DND-41 (cell line): ENCODE measurements at regions not wholly inside any gene's neighbourhood (a gene's known extent, or its start where the extent isn't known, plus 50 kb on each side); places are given as distances from the start of the nearest gene placed in this dataset.
"Not testable (repeated sequence)": the region's sequence is repeated elsewhere in the genome, so short reads cannot be mapped to it uniquely, and the experiment has no call there.

Experiments
- ATAC-seq: fragments of 200-7000 bp; cut with Tn5 transposase; 3 replicates; pipeline ENCODE4 v1.9.1; 2021; ENCODE audit warnings: low read depth; ENCODE audit not compliant: insufficient read depth
- DNase-seq: peaks from one replicate; pipeline ENCODE4 v3.0.0-alpha.2; 2020
- H2AFZ ChIP-seq: 2 replicates; pipeline ENCODE4 v1.6.0; 2012; ENCODE audit warnings: low read depth, low read length
- H3K27ac ChIP-seq: 2 replicates; pipeline ENCODE4 v1.5.1; 2012; ENCODE audit warnings: low read length, inconsistent platforms
- H3K27me3 ChIP-seq: fragments of 200-600 bp; sonication (generic); 2 replicates; pipeline ENCODE4 v1.6.0; 2012; ENCODE audit warnings: low read length, mild to moderate bottlenecking, inconsistent platforms; ENCODE audit not compliant: insufficient read depth, poor library complexity
- H3K36me3 ChIP-seq: 2 replicates; pipeline ENCODE4 v1.5.1; 2012; ENCODE audit warnings: low read length, inconsistent platforms; ENCODE audit not compliant: insufficient read depth
- H3K4me1 ChIP-seq: 2 replicates; pipeline ENCODE4 v1.5.1; 2012; ENCODE audit warnings: mild to moderate bottlenecking, low read length; ENCODE audit not compliant: insufficient read depth
- H3K4me2 ChIP-seq: 2 replicates; pipeline ENCODE4 v1.6.0; 2012; ENCODE audit warnings: mild to moderate bottlenecking, moderate library complexity, low read length, inconsistent platforms; ENCODE audit not compliant: insufficient read depth
- H3K4me3 ChIP-seq, 2 experiments: fragments of 200-600 bp in 1 of 2; shearing (Covaris generic) in 1 of 2; 2 replicates each; pipeline ENCODE4 v1.5.1; 2012 to 2016; ENCODE audit warnings: inconsistent platforms in 2 of 2, low read length in 2 of 2, mild to moderate bottlenecking in 2 of 2, low read depth in 1 of 2, moderate library complexity in 1 of 2
- H3K79me2 ChIP-seq: 2 replicates; pipeline ENCODE4 v1.6.0; 2012; ENCODE audit warnings: low read length, inconsistent platforms; ENCODE audit not compliant: insufficient read depth
- H3K9ac ChIP-seq: 2 replicates; pipeline ENCODE4 v1.6.0; 2012; ENCODE audit warnings: low read depth, mild to moderate bottlenecking, inconsistent platforms, low read length, moderate library complexity
- H3K9me3 ChIP-seq: 2 replicates; pipeline ENCODE4 v1.5.1; 2012; ENCODE audit warnings: low read length, moderate library complexity, mild to moderate bottlenecking, inconsistent platforms; ENCODE audit not compliant: insufficient read depth, severe bottlenecking
- H4K20me1 ChIP-seq: 2 replicates; pipeline ENCODE4 v1.6.0; 2012; ENCODE audit warnings: low read length; ENCODE audit not compliant: insufficient read depth
- EZH2 ChIP-seq: IDR thresholded peaks from 3 replicates; pipeline ENCODE4 v1.6.1; 2012; ENCODE audit warnings: borderline replicate concordance, low read depth, mild to moderate bottlenecking, moderate library complexity, low read length, inconsistent platforms; ENCODE audit not compliant: severe bottlenecking
- TF ChIP-seq, protein P1 (sequence below): IDR thresholded peaks from 2 replicates; pipeline ENCODE4 v1.5.1; 2012; ENCODE audit warnings: borderline replicate concordance, low read length, moderate library complexity, mild to moderate bottlenecking; ENCODE audit not compliant: poor library complexity, severe bottlenecking; ENCODE audit errors: extremely low read depth

DNA sequence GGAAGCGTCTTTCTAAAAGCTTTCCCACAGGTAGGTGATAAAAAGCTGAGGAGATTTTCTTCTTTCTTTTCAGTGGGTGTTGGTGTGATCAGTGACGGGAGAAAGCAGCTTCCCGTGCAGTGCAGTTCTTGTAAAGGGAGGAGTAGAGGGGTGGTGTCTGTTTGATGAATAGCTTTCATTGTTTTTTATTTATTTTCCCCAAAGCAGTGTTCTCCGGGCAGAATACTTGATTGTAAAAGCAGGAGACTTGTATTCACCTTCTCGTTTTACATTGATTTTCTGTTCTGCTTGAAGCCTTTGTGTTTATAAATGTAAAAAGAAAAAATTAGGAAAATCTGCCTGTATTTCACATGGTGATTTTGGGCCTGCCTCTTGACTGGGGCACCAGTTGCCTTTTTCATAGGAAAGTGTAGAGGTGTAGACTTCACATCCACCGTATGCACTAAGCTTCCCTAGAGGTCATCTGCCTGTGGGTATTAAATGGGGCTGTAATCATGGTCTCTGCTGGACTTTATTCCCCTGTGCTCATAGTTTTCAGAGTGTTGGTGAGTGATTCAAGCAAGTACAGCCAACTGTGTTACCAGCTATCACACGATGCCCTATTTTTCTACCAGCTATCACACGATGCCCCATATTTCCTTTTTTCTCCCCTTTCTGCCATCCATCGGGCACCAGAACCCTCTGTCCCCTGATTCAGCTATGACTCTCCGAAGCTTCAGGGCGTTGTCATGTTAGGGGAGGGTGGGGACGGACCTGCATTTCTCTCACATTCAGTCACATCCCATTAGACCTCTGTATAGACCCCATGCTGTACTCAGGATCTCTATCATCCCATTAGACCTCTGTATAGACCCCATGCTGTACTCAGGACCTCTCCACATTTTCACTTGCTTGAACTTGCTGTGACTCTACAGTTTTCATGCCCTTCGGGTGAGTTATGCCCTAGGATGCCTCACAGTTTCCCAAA is 526.5 kb downstream of the TRIML1 start:
- H3K79me2 ChIP-seq = no peaks in the 10 kb centered on the region
- no peaks in the 10 kb centered on the region for H4K20me1 ChIP-seq
- no peak overlapping the region for H3K4me3 ChIP-seq
- H3K36me3 ChIP-seq = no peaks in the 10 kb centered on the region
- no peak overlapping the region for H2AFZ ChIP-seq
- no peaks in the 10 kb centered on the region for H3K27me3 ChIP-seq
- H3K9ac ChIP-seq = no peak overlapping the region
- no peaks in the 10 kb centered on the region for H3K4me1 ChIP-seq
- DNase-seq = no peak
- no peak for ATAC-seq
- H3K4me2 ChIP-seq = no peak overlapping the region
- H3K27ac ChIP-seq = no peak overlapping the region
- TF ChIP-seq, protein P1, sequence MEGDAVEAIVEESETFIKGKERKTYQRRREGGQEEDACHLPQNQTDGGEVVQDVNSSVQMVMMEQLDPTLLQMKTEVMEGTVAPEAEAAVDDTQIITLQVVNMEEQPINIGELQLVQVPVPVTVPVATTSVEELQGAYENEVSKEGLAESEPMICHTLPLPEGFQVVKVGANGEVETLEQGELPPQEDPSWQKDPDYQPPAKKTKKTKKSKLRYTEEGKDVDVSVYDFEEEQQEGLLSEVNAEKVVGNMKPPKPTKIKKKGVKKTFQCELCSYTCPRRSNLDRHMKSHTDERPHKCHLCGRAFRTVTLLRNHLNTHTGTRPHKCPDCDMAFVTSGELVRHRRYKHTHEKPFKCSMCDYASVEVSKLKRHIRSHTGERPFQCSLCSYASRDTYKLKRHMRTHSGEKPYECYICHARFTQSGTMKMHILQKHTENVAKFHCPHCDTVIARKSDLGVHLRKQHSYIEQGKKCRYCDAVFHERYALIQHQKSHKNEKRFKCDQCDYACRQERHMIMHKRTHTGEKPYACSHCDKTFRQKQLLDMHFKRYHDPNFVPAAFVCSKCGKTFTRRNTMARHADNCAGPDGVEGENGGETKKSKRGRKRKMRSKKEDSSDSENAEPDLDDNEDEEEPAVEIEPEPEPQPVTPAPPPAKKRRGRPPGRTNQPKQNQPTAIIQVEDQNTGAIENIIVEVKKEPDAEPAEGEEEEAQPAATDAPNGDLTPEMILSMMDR = no peak
- no peak for TF ChIP-seq EZH2
- no peaks in the 10 kb centered on the region for H3K9me3 ChIP-seq

DNA sequence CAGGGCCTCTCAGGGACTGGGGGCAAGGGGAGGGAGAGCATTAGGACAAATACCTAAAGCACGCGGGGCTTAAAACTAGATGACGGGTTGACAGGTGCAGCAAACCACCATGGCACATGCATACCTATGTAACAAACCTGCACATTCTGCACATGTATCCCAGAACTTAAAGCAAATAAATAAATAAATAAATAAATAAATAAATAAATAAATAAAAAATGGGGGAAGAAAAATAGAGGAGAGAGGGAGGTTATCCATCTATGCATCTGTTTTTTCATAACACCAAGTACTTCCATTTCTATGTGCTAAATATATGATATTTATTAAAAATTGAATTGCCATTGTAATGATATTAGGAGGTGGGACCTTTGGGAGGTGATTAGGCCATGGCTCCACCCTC is 539.5 kb downstream of the TRIML1 start:
- not testable (repeated sequence) for H3K27ac ChIP-seq, H3K4me2 ChIP-seq, H3K4me1 ChIP-seq, ATAC-seq, H4K20me1 ChIP-seq, H3K79me2 ChIP-seq, DNase-seq, H3K9ac ChIP-seq, H3K36me3 ChIP-seq, H3K9me3 ChIP-seq, H3K4me3 ChIP-seq, H3K27me3 ChIP-seq, H2AFZ ChIP-seq

DNA sequence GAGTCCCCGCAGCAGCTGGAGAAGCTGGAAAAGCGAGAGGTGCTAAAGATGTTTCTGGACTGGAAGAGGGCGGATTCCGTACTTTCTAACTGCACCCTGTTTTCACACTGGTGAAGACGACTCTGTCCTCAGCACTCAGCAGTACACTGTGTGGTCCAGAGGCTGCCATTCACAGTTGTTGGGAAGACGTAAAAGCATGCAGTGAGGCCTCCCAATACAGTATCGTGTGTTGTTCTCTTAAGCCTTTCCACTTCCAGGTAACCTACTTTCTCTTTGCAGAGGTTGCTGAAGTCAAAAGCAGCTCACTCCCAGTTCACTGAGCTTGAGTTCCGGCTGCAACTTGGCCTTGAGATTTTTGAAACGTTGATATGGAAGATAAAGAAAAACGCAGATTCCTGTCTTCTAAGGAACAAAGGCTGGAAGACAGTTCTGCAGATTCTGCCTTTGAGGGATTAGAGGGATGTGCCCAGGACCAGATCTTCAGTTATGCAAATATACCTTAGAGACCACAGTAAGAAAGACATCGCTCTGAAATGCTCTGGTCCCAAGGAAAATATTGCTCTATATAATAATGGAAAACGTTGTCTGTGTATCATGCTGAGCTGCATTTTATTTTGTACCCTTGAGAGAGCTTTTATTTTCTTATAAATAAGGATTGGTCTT is 540.9 kb downstream of the TRIML1 start:
- TF ChIP-seq EZH2 = no peak
- TF ChIP-seq, protein P1 = no peak
- Histone ChIP-seq H3K27me3 (no peaks in the 10 kb centered on the region), H3K36me3 (no peaks in the 10 kb centered on the region), H3K9ac (no peak overlapping the region), H4K20me1 (no peaks in the 10 kb centered on the region), H3K4me3 (no peak overlapping the region), H3K79me2 (no peaks in the 10 kb centered on the region), H3K27ac (no peak overlapping the region), H3K4me2 (no peak overlapping the region), H3K4me1 (no peaks in the 10 kb centered on the region), H3K9me3 (no peaks in the 10 kb centered on the region), H2AFZ (no peak overlapping the region)
- DNase-seq (no peak), ATAC-seq (no peak)

DNA sequence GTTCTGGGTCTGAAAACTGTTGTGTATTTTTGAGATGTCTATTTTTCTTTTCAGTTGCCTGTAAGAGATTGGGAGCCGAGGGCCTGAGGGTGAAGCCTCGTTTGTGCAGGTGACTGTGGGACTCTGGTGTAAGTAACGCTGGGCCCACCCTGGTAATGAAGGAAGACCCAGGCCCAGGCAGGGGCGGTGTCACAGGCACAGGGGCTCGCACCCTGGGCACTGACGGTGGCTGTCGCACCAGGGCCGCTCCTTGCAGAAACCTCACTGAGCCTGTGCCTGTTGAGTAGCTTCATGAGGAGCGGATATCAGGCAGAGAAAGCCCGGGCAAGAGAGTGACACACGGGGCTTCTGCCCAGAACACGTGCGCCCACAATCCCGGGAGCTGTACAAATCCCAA is 541.4 kb downstream of the TRIML1 start:
- no peak overlapping the region for H2AFZ ChIP-seq

More for the DNA sequence above, 541.4 kb downstream of the TRIML1 start:
- no peaks in the 10 kb centered on the region for H3K79me2 ChIP-seq
- H3K27ac ChIP-seq = no peak overlapping the region
- ATAC-seq (no peak), DNase-seq (no peak)
- TF ChIP-seq EZH2 = no peak
- TF ChIP-seq, protein P1 = no peak
- H3K27me3 ChIP-seq = no peaks in the 10 kb centered on the region
- no peak overlapping the region for H3K4me2 ChIP-seq
- H4K20me1 ChIP-seq = no peaks in the 10 kb centered on the region
- no peaks in the 10 kb centered on the region for H3K4me1 ChIP-seq
- H3K36me3 ChIP-seq = no peaks in the 10 kb centered on the region
- no peak overlapping the region for H3K9ac ChIP-seq
- no peaks in the 10 kb centered on the region for H3K9me3 ChIP-seq
- H3K4me3 ChIP-seq = no peak overlapping the region
